DND-41 (cell line): ENCODE measurements at regions not wholly inside any gene's neighbourhood (a gene's known extent, or its start where the extent isn't known, plus 50 kb on each side); places are given as distances from the start of the nearest gene placed in this dataset.

Experiments used
- CTCF ChIP-seq: IDR thresholded peaks from 2 replicates; pipeline ENCODE4 v1.5.1; 2012; ENCODE audit warnings: borderline replicate concordance, low read length, moderate library complexity, mild to moderate bottlenecking; ENCODE audit not compliant: poor library complexity, severe bottlenecking; ENCODE audit errors: extremely low read depth
- EZH2 ChIP-seq: IDR thresholded peaks from 3 replicates; pipeline ENCODE4 v1.6.1; 2012; ENCODE audit warnings: borderline replicate concordance, low read depth, mild to moderate bottlenecking, moderate library complexity, low read length, inconsistent platforms; ENCODE audit not compliant: severe bottlenecking

- TF ChIP-seq CTCF = no peak
- TF ChIP-seq EZH2 = no peak
These were observed 101.8 kb upstream of the RBMS3 start for GRCh38 chr3:29178809-29179793.
